ENCODE measurements at regions not wholly inside any gene's neighbourhood (a gene's known extent, or its start where the extent isn't known, plus 50 kb on each side); places are given as distances from the start of the nearest gene placed in this dataset.

DNA sequence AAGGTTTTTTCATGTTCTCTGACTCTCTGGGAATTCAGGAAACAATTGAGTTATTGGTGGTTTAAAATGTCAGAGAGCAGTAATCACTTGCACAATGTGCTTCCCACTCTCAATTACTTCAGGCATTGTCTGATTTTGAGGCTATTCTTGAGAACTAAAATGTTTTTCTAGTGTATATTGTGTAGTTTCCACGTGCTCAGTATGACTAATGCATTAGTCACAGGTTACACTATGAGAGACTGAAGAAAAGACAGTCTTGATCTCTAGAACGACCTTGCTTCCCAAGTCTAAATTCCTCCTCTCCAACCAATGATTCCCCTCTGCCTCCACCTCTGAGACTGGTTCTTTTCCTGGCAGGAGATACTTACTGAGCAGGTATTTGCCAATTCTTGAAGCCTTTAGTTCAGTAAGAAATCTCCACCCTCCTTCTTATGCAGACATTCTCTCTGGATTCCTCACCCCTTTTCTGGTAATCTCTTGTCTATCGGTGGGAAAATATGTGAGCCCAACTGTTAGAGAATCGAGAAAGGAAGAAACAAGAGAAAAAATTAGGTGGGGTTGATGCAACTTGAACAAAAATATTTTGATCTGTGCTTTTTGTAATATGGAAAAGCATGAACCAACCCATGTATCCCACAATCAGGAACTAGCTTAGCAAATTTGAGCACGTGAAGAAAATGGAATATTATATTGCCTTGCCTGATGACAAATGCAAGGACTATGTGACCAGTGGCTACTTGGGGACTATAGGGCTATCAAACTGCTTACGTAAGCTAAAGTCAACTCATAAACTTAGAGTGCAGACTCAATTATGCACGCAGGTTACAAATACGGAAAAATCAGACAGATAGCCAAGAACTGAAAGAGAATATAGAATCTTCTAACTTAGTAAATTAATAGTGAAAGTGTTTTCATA, 61.1 kb upstream of the SLC22A16 start:
- DNase-seq, result no peak

DNA sequence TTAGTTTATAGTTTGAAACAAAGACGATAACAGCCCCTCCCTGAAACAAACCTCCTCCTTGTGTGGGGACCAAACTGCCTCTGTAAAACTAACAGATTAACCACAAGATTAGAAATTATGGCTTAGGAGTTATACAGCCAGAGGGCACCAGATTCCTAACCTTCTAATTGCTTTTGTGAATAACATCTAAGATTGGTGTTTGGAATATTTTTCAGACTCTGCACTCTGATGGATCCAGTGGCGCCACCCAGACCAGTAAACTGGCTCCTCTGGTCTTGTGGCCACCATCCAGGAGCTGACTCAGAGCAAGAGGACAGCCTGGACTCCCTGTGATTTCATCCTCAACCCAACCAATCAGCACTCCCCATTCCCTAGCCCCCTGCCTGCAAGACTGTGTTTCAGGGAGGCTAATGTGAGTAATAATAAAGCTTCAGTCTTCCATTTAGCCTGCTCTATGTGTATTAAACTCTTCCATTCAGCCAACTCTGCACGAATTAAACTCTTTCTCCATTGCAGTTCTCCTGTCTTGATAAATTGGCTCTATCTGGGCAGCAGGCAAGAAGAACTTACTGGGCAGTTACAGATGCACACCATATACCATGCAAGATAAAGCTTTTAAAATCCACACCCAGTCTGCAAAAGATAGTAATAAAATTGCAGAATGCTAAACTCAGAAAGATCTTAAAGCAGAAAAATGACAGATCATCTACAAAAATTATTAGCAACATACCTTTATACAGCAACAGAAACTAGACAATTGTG, 58.5 kb upstream of the SLC22A16 start:
- no peak for DNase-seq

DNA sequence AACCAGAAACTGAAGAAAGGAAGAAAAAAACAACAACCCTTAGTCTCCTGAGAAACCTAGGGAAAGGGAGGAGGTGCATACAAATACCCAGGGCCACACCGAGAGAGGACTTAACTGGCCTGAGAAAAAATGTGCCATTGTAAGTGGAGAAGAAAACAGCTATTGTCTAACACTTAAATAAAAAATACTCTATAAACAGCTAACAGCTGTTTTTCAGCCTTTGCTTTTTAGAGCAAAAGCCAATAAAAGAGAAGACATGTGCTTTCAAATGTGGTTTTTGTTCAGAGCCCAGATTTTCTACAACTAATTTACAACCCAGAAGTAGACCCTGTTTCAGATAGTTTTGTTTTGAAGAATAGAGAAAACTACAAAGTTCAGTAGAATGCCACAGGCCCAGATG, 56.0 kb upstream of the SLC22A16 start:
- DNase-seq, result no peak

DNA sequence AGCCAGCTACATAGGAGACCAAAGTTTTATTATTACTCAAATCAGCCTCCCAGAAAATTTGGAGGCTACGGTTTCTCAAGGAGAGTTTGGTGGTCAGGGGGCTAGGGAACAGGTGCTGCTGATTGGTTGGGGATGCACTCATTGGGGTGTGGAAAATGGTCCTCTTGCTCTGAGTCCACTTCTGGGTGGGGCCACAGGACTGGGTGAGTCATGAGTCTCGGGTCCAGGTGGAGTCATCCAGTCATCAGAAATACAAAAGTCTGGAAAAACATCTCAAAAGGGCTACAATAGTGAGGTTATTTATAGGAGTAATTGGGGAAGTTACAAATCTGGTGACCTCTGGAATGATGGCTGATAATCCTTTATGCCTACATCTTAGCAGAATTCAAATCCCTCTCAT, 54.3 kb upstream of the SLC22A16 start:
- DNase-seq, result no peak

DNA sequence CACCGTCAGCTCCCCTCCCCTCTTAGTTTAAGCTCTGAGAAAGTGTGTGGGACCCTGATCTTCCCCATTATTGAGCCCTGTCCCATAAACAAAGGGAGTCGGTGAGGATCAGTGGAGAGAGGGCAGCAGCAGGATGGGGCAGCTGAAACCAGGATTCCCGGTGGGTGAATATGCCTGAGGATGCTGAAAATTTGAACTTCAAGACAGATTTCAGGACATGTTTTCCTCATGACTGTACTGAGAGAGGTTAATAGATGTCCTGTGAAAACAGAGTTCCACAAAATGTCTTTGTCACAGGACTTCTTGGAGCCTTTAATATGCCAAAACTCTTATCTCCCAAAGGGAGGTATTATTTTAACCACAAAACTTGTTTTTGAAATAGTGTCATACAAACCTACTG, 53.5 kb upstream of the SLC22A16 start:
- no peak for DNase-seq

DNA sequence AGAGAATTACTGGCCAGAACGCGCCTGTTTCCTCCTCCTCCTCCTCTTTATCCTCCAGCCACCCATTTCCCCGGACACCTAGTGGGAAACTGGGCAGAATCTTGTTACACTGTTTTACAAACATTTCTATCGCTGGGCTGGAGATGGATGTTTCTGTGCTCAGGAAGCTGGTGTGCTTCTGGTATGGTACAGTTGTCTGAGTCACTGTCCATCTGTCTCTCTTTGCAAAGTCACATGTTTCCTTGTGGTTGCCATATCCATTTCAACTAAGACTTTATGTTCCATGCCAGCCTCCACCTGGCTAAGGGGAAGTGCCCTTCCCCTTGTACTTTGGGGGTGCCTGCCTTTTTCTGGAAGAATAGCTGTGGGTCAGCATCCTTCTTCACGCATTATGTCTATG, 52.9 kb upstream of the SLC22A16 start:
- no peak for DNase-seq

DNA sequence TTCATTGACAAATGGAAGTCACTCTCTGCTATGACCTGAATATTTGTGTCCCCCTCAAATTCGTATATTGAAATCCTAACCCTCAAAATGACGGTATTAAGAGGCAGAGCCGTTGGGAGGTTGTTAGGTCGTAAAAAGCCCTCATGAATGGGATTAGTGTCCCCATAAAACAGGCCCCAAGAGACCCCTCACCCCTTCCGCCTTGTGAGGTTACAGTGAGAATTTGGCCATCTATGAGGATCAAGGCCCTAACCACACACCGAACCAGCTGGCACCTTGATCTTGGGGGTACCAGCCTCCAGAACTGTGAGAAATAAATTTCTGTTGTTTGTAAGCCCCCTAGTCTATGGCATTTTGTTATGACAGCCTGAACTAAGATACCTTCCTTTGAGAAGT, 52.5 kb upstream of the SLC22A16 start:
- DNase-seq, result no peak

DNA sequence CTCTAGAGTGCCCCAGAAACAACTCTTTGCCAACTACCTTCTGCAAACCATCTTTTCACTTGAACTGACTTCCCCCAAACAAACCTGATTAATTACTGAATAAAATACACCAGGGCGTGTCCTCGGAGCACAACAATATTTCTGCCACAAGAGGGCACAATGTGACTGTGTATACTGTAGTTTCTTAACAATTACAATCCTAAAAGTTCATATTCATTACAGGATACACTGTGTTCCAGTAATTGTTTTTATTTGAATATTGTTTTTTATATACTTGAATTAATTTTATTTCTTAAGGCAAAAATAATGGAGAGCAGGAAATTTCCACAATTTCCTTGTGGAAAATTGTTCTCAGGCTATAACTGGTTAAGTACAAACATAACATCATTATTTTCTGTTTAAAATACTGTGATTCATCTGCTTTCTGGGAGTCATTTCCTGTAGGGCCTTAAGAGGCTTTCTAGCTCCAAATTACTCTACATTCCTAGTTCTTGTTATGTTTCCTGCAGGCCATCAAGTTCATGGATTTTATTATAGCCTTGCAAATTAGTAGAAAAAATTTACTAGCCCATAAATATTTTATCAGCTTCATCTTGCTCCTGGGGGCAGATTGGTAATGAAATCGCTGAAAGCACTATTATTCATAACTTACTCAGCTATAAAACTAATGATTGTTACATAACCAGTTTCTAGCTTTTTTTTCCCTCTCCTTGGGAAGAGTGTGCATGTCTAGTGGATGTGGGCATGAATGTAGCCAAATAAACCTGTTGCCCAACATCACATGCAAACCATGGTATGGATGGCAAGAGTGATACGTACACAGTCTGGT, 51.9 kb upstream of the SLC22A16 start:
- DNase-seq, result peak; percentile 26

DNA sequence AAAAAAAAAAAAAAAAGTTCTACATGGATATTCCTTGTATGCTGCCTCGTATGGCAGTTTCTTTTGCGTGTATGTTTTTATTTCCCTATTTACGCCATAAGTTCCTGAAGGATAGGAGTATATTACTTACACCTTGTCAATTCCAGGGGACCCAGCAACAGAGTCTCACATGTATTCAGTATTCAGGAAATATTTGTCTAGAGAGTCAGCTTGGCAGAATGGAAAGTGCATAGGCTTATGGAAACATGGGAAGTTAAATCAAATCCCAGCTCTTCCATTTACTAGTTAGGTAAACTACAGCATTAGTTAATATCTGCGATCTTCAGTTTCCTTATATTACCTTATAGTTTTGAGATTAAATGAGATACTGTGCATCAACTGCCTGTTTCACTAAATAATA, 51.1 kb upstream of the SLC22A16 start:
- no peak for DNase-seq

DNA sequence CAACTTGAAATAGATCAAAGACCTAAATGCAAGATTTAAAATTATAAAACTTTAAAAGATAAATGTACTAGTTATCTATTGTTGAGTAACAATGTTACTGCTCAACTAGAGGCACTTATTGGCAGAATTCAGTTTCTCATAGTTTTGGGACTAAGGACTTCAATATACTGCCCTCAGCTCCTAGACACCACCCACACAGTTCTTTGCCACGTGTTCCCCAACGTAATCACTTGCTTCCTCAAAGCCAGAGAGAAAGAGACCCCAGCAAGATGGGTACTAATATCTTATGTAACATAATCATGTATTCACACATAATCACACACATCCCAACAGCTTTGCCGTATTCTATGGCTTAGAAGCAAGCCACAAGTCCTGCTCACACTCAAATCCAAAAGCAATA, 50.3 kb upstream of the SLC22A16 start:
- no peak for DNase-seq

Measured in NCI-H1092 treated with DMSO at 0.1 percent for 48 hours (cell line).